GM23338 (cell line): ENCODE measurements at regions not wholly inside any gene's neighbourhood (a gene's known extent, or its start where the extent isn't known, plus 50 kb on each side); places are given as distances from the start of the nearest gene placed in this dataset.

Experiments
- ATAC-seq: fragments of 200-7000 bp; cut with Tn5 transposase; 3 replicates; pipeline ENCODE4 v1.9.1; 2020
- DNase-seq: peaks from one replicate; pipeline ENCODE4 v3.0.0-alpha.2; 2015; ENCODE audit warnings: low spot score
- H2AFZ ChIP-seq: fragments of 200-600 bp; sonication (generic); 2 replicates; pipeline ENCODE4 v1.8.0; 2016; ENCODE audit warnings: antibody characterized with exemption, mild to moderate bottlenecking, moderate library complexity
- H3F3A ChIP-seq: fragments of 200-600 bp; sonication (generic); replicated peaks from 2 replicates; pipeline ENCODE4 v1.8.0; 2017; ENCODE audit warnings: antibody characterized with exemption, mixed run types, low read depth
- H3K27ac ChIP-seq: fragments of 200-600 bp; sonication (generic); 2 replicates; pipeline ENCODE4 v1.6.1; 2016; ENCODE audit warnings: low read depth
- H3K27me3 ChIP-seq: fragments of 200-600 bp; sonication (generic); 2 replicates; pipeline ENCODE4 v1.8.0; 2016; ENCODE audit warnings: mild to moderate bottlenecking, mixed run types, moderate library complexity; ENCODE audit not compliant: insufficient read depth
- H3K36me3 ChIP-seq: fragments of 200-600 bp; sonication (generic); 2 replicates; pipeline ENCODE4 v1.8.0; 2016; ENCODE audit warnings: mild to moderate bottlenecking; ENCODE audit not compliant: insufficient read depth
- H3K4me1 ChIP-seq: fragments of 200-600 bp; sonication (generic); 2 replicates; pipeline ENCODE4 v1.8.0; 2016; ENCODE audit warnings: mild to moderate bottlenecking, moderate library complexity; ENCODE audit not compliant: insufficient read depth
- H3K4me2 ChIP-seq: fragments of 200-600 bp; sonication (generic); 2 replicates; pipeline ENCODE4 v1.7.1; 2017; ENCODE audit warnings: mixed run types
- H3K4me3 ChIP-seq: fragments of 200-600 bp; sonication (generic); 2 replicates; pipeline ENCODE4 v1.6.1; 2016; ENCODE audit warnings: mixed run types
- H3K79me2 ChIP-seq: fragments of 200-600 bp; sonication (generic); replicated peaks from 2 replicates; pipeline ENCODE4 v1.8.0; 2017; ENCODE audit warnings: mild to moderate bottlenecking; ENCODE audit not compliant: insufficient read depth
- H3K9me2 ChIP-seq: fragments of 200-600 bp; sonication (generic); 2 replicates; pipeline ENCODE4 v1.8.0; 2017; ENCODE audit not compliant: insufficient read depth
- H4K20me1 ChIP-seq: fragments of 200-600 bp; sonication (generic); replicated peaks from 2 replicates; pipeline ENCODE4 v1.8.0; 2017; ENCODE audit warnings: mild to moderate bottlenecking; ENCODE audit not compliant: insufficient read depth
- H3K27ac Mint-ChIP-seq: 2 replicates; pipeline ENCODE4 v1.8.0; 2020; ENCODE audit warnings: inconsistent platforms, mild to moderate bottlenecking, moderate library complexity, mixed read lengths
- H3K27me3 Mint-ChIP-seq: 3 replicates; pipeline ENCODE4 v1.8.0; 2022; ENCODE audit warnings: low read depth, mild to moderate bottlenecking, moderate library complexity, mixed read lengths, inconsistent platforms; ENCODE audit not compliant: insufficient read depth, poor library complexity
- H3K36me3 Mint-ChIP-seq: 3 replicates; pipeline ENCODE4 v1.8.0; 2021; ENCODE audit warnings: low read depth, mild to moderate bottlenecking, inconsistent platforms, moderate library complexity, mixed read lengths
- H3K4me1 Mint-ChIP-seq: 3 replicates; pipeline ENCODE4 v1.8.0; 2020; ENCODE audit warnings: mild to moderate bottlenecking, inconsistent platforms, mixed read lengths
- H3K4me3 Mint-ChIP-seq: 3 replicates; pipeline ENCODE4 v1.8.0; 2021; ENCODE audit warnings: moderate library complexity, mild to moderate bottlenecking, inconsistent platforms, mixed read lengths
- H3K9me3 Mint-ChIP-seq: 3 replicates; pipeline ENCODE4 v1.8.0; 2020; ENCODE audit warnings: moderate library complexity, mild to moderate bottlenecking, inconsistent platforms, mixed read lengths
- CREB1 ChIP-seq: fragments of 250-450 bp; sonication (Bioruptor Pico); IDR thresholded peaks from 2 replicates; pipeline ENCODE4 v1.5.0; 2020; ENCODE audit warnings: low read depth, mild to moderate bottlenecking, moderate library complexity
- EZH2 ChIP-seq: fragments of 200-600 bp; sonication (generic); IDR thresholded peaks from one replicate; pipeline ENCODE4 v1.8.0; 2017; ENCODE audit warnings: antibody characterized with exemption, mild to moderate bottlenecking, low read depth; ENCODE audit not compliant: unreplicated experiment
- EZH2phosphoT487 ChIP-seq: fragments of 200-600 bp; sonication (generic); IDR thresholded peaks from one replicate; pipeline ENCODE4 v1.8.1; 2018; ENCODE audit warnings: antibody characterized with exemption; ENCODE audit not compliant: unreplicated experiment
- JUNB ChIP-seq: IDR thresholded peaks from one replicate; pipeline ENCODE4 v1.6.1; 2016; ENCODE audit warnings: antibody characterized with exemption; ENCODE audit not compliant: unreplicated experiment
- NANOG ChIP-seq: IDR thresholded peaks from 2 replicates; pipeline ENCODE4 v1.6.1; 2016; ENCODE audit warnings: antibody characterized with exemption, borderline replicate concordance
- POLR2AphosphoS5 ChIP-seq: IDR thresholded peaks from 2 replicates; pipeline ENCODE4 v1.6.1; 2016; ENCODE audit warnings: antibody characterized with exemption, low read depth
- STAT1 ChIP-seq: IDR thresholded peaks from one replicate; pipeline ENCODE4 v1.6.1; 2016; ENCODE audit warnings: antibody characterized with exemption; ENCODE audit not compliant: unreplicated experiment
- ZNF114 ChIP-seq: fragments of 250-450 bp; sonication (Bioruptor Pico); IDR thresholded peaks from 2 replicates; pipeline ENCODE4 v1.5.0; 2020; ENCODE audit warnings: mild to moderate bottlenecking, moderate library complexity
- ZNF331 ChIP-seq: fragments of 250-450 bp; sonication (Bioruptor Pico); IDR thresholded peaks from 2 replicates; pipeline ENCODE4 v1.5.0; 2020; ENCODE audit warnings: low read depth, mild to moderate bottlenecking, moderate library complexity
- ZNF462 ChIP-seq: fragments of 250-450 bp; sonication (Bioruptor Pico); IDR thresholded peaks from 2 replicates; pipeline ENCODE4 v1.5.0; 2020; ENCODE audit warnings: mild to moderate bottlenecking, moderate library complexity
- TF ChIP-seq, protein P1 (sequence below): IDR thresholded peaks from 2 replicates; pipeline ENCODE4 v1.6.1; 2016; ENCODE audit warnings: antibody characterized with exemption
- TF ChIP-seq, protein P2 (sequence below), 2 experiments: fragments of 200-600 bp in 1 of 2; sonication (generic) in 1 of 2; conservative IDR thresholded peaks; 2 replicates each; pipeline versions ENCODE4 v1.5.1 to v1.6.1; 2016 to 2017; ENCODE audit warnings: antibody characterized with exemption in 2 of 2, low read depth in 2 of 2, mild to moderate bottlenecking in 2 of 2, moderate library complexity in 1 of 2
- TF ChIP-seq, protein P3 (sequence below): IDR thresholded peaks from one replicate; pipeline ENCODE4 v1.6.1; 2018; ENCODE audit warnings: antibody characterized with exemption; ENCODE audit not compliant: unreplicated experiment

GRCh38 chr7:42743077-42743858 lies 168.6 kb downstream of the C7orf25 start:
- Histone ChIP-seq H3K36me3 (no peaks in the 10 kb centered on the region), H3K27ac (no peak overlapping the region), H3K4me2 (no peak overlapping the region), H3K79me2 (no peaks in the 10 kb centered on the region), H3K4me3 (no peak overlapping the region), H4K20me1 (no peaks in the 10 kb centered on the region), H3K27me3 (no peaks in the 10 kb centered on the region), H3K4me1 (0 out of 2 replicates have a peak, but pooled peaks cover 4% of the 10 kb centered on the region), H3K9me2 (peaks cover 14% of the 10 kb centered on the region), H2AFZ (peak overlapping the region; percentile 89; the same call in 1 of the 2 replicates), H3F3A (no peaks in the 10 kb centered on the region)
- H3K9me3 Mint-ChIP-seq: no peaks in the 10 kb centered on the region; the same call in 2 of the 3 replicates
- H3K27me3 Mint-ChIP-seq: no peaks in the 10 kb centered on the region
- DNase-seq (no peak), ATAC-seq (no peak; the same call in 2 of the 3 replicates)
- H3K27ac Mint-ChIP-seq: no peak overlapping the region
- H3K36me3 Mint-ChIP-seq: no peaks in the 10 kb centered on the region
- H3K4me1 Mint-ChIP-seq: peaks cover 5% of the 10 kb centered on the region; the same call in 2 of the 3 replicates
- TF ChIP-seq, protein P1, sequence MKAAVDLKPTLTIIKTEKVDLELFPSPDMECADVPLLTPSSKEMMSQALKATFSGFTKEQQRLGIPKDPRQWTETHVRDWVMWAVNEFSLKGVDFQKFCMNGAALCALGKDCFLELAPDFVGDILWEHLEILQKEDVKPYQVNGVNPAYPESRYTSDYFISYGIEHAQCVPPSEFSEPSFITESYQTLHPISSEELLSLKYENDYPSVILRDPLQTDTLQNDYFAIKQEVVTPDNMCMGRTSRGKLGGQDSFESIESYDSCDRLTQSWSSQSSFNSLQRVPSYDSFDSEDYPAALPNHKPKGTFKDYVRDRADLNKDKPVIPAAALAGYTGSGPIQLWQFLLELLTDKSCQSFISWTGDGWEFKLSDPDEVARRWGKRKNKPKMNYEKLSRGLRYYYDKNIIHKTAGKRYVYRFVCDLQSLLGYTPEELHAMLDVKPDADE: no peak
- TF ChIP-seq NANOG (no peak), POLR2AphosphoS5 (no peak), STAT1 (no peak), EZH2 (no peak), ZNF462 (no peak), ZNF114 (no peak), ZNF331 (no peak), JUNB (no peak), CREB1 (CRISPR knock-in tag) (no peak), EZH2phosphoT487 (no peak)
- TF ChIP-seq, protein P2, sequence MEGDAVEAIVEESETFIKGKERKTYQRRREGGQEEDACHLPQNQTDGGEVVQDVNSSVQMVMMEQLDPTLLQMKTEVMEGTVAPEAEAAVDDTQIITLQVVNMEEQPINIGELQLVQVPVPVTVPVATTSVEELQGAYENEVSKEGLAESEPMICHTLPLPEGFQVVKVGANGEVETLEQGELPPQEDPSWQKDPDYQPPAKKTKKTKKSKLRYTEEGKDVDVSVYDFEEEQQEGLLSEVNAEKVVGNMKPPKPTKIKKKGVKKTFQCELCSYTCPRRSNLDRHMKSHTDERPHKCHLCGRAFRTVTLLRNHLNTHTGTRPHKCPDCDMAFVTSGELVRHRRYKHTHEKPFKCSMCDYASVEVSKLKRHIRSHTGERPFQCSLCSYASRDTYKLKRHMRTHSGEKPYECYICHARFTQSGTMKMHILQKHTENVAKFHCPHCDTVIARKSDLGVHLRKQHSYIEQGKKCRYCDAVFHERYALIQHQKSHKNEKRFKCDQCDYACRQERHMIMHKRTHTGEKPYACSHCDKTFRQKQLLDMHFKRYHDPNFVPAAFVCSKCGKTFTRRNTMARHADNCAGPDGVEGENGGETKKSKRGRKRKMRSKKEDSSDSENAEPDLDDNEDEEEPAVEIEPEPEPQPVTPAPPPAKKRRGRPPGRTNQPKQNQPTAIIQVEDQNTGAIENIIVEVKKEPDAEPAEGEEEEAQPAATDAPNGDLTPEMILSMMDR (conservative IDR thresholded peaks at IDR 0.05; ENCODE audit: low read depth in 2 of 2): no peak
- TF ChIP-seq, protein P3, sequence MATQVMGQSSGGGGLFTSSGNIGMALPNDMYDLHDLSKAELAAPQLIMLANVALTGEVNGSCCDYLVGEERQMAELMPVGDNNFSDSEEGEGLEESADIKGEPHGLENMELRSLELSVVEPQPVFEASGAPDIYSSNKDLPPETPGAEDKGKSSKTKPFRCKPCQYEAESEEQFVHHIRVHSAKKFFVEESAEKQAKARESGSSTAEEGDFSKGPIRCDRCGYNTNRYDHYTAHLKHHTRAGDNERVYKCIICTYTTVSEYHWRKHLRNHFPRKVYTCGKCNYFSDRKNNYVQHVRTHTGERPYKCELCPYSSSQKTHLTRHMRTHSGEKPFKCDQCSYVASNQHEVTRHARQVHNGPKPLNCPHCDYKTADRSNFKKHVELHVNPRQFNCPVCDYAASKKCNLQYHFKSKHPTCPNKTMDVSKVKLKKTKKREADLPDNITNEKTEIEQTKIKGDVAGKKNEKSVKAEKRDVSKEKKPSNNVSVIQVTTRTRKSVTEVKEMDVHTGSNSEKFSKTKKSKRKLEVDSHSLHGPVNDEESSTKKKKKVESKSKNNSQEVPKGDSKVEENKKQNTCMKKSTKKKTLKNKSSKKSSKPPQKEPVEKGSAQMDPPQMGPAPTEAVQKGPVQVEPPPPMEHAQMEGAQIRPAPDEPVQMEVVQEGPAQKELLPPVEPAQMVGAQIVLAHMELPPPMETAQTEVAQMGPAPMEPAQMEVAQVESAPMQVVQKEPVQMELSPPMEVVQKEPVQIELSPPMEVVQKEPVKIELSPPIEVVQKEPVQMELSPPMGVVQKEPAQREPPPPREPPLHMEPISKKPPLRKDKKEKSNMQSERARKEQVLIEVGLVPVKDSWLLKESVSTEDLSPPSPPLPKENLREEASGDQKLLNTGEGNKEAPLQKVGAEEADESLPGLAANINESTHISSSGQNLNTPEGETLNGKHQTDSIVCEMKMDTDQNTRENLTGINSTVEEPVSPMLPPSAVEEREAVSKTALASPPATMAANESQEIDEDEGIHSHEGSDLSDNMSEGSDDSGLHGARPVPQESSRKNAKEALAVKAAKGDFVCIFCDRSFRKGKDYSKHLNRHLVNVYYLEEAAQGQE: no peak
- no peak overlapping the region for H3K4me3 Mint-ChIP-seq
